Esophagus muscularis mucosa (tissue), 3 donors: ENCODE measurements at regions not wholly inside any gene's neighbourhood (a gene's known extent, or its start where the extent isn't known, plus 50 kb on each side); places are given as distances from the start of the nearest gene placed in this dataset.

ENCODE experiments used
- CTCF ChIP-seq, 3 experiments: fragments of 200-600 bp in 2 of 3; fragments of 450-650 bp in 1 of 3; sonication (generic) in 2 of 3; IDR thresholded peaks; one replicate each; pipeline ENCODE4 v1.5.1; 2017 to 2019; ENCODE audit warnings: antibody characterized with exemption in 3 of 3, mild to moderate bottlenecking in 2 of 3, moderate library complexity in 1 of 3
- POLR2AphosphoS5 ChIP-seq, 2 donors: sonication (generic); formaldehyde crosslinking; IDR thresholded peaks; one replicate each; pipeline ENCODE4 v1.6.1; 2017; ENCODE audit warnings: antibody characterized with exemption in 2 of 2

GRCh38 chr22:35191412-35191811 is 65.9 kb upstream of the HMGXB4 start:
- TF ChIP-seq CTCF (IDR thresholded peaks at IDR 0.05) (no peak), POLR2AphosphoS5 (IDR thresholded peaks at IDR 0.05) (no peak)
